ENCODE measurements at regions not wholly inside any gene's neighbourhood (a gene's known extent, or its start where the extent isn't known, plus 50 kb on each side); places are given as distances from the start of the nearest gene placed in this dataset.
A peak's percentile ranks its signal among the peaks of the same experiment; 100 is the strongest.

DNA sequence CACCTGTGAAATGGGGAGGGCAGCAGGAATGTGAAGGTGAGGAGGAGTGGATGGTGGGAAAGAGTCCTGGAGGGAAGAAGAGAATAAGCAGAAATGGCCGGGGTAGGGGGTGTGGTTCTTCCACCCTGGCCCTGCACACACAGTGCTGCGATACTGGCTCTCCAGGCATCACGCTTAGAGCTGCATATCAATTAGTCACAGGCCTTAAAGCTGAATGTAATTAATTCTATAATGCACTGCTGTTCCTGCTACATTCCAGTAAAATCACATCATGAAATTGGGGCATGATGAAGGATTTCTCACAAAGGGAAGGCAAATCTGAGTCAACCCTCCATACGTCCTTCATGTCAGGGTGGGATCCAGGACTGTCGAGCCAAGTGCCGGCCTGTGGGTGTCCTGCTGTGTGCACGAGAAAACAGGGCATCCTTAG is 566.1 kb downstream of the BCL11B start:
- H3K9me3 ChIP-seq (ENCODE audit: control insufficient read depth in 2 of 2, insufficient read depth in 1 of 2, low read length in 1 of 2), result no peaks in the 10 kb centered on the region
- H3K27ac ChIP-seq (ENCODE audit: low read depth in 1 of 2, low read length in 1 of 2), result no peak overlapping the region
- WGBS, result 82% methylated on average over 7 of the region's 7 CpGs
- H3K36me3 ChIP-seq (ENCODE audit: control insufficient read depth in 2 of 2, insufficient read depth in 2 of 2, low read length in 1 of 2), result no peaks in the 10 kb centered on the region
- DNase-seq (ENCODE audit: low read depth in 6 of 9, low spot score in 9 of 9), result no peak
- no peak overlapping the region for H3K4me3 ChIP-seq (ENCODE audit: low read length in 2 of 2)
- no peaks in the 10 kb centered on the region for H3K27me3 ChIP-seq (ENCODE audit: control insufficient read depth in 2 of 2, insufficient read depth in 1 of 2, low read length in 1 of 2)
- H3K4me1 ChIP-seq (ENCODE audit: control insufficient read depth in 2 of 2, insufficient read depth in 2 of 2, low read length in 2 of 2), result peaks cover 3 to 19% of the 10 kb centered on the region in 2 donors

DNA sequence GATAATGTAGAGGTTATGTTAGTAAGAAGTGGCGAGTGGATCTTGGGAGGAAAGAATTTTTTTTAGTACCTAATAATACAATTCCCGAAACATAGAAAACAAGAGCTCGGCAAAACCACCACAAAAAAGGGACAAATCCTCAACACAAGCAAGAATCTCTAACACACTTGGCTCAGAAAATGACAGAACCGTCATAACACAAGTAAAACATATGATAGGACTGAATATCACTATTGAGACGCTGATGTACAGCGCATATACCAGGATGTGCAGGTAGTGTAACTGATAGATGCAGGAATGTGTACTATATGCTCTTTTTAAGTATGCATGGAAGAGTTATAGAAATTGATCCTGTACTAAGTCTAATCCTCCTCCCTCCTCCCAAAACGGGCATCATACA is 564.5 kb downstream of the BCL11B start:
- Histone ChIP-seq H3K4me3 (ENCODE audit: low read length in 2 of 2) (no peak overlapping the region), H3K27me3 (ENCODE audit: control insufficient read depth in 2 of 2, insufficient read depth in 1 of 2, low read length in 1 of 2) (no peaks in the 10 kb centered on the region), H3K27ac (ENCODE audit: low read depth in 1 of 2, low read length in 1 of 2) (no peak overlapping the region), H3K36me3 (ENCODE audit: control insufficient read depth in 2 of 2, insufficient read depth in 2 of 2, low read length in 1 of 2) (no peaks in the 10 kb centered on the region), H3K4me1 (ENCODE audit: control insufficient read depth in 2 of 2, insufficient read depth in 2 of 2, low read length in 2 of 2) (peaks cover 3 to 26% of the 10 kb centered on the region in 2 donors), H3K9me3 (ENCODE audit: control insufficient read depth in 2 of 2, insufficient read depth in 1 of 2, low read length in 1 of 2) (no peaks in the 10 kb centered on the region)
- 96% methylated on average over 7 of the region's 7 CpGs for WGBS
- no peak for DNase-seq (ENCODE audit: low read depth in 6 of 9, low spot score in 9 of 9)

DNA sequence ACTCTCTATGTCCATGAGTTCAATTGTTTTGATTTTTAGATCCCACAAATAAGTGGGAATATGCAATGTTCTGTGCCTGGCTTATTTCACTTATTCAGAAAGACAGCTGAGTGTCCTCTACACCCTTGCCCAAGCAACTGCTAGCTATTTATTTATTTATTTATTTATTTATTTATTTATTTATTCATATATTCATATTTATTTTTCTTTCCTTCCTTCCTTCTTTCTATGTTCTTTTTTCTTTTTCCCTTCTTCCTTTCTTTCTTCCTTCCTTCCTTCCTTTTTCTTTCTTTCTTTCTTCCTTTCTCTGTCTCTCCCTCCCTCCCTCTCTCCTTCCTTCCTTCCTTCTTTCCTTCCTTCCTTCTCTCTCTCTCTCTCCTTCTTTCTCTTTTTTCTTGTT is 563.4 kb downstream of the BCL11B start:
- no peaks in the 10 kb centered on the region for H3K27me3 ChIP-seq (ENCODE audit: control insufficient read depth in 2 of 2, insufficient read depth in 1 of 2, low read length in 1 of 2)
- H3K4me3 ChIP-seq (ENCODE audit: low read length in 2 of 2), result no peak overlapping the region
- H3K36me3 ChIP-seq (ENCODE audit: control insufficient read depth in 2 of 2, insufficient read depth in 2 of 2, low read length in 1 of 2), result no peaks in the 10 kb centered on the region
- H3K4me1 ChIP-seq (ENCODE audit: control insufficient read depth in 2 of 2, insufficient read depth in 2 of 2, low read length in 2 of 2), result peaks cover 3 to 23% of the 10 kb centered on the region in 2 donors
- H3K27ac ChIP-seq (ENCODE audit: low read depth in 1 of 2, low read length in 1 of 2), result no peak overlapping the region
- H3K9me3 ChIP-seq (ENCODE audit: control insufficient read depth in 2 of 2, insufficient read depth in 1 of 2, low read length in 1 of 2), result no peaks in the 10 kb centered on the region
- DNase-seq (ENCODE audit: low read depth in 6 of 9, low spot score in 9 of 9), result no peak

DNA sequence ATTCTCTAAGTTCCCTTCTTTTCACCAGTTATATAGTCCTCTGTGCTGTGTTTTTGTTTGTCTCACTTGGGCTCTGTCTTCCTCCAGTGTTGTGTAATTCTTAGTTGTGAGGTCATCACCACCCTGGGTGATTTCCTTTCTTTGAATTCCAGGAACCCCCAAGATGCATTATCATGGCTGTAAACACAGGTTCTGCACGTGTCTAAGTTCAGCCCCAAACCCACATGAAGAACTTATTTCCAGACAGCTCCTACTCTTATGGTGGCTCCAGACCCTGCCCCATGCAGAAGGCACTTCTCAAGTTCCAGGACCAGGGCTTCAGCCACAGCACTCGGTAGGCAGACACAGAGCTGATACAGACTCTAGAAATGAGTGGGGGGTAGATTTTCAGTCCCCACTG is 560.5 kb downstream of the BCL11B start:
- 39% methylated on average over 2 of the region's 2 CpGs for WGBS
- peak overlapping the region in 1 of 2 donors; percentile 7 for H3K27ac ChIP-seq (ENCODE audit: low read depth in 1 of 2, low read length in 1 of 2)
- H3K36me3 ChIP-seq (ENCODE audit: control insufficient read depth in 2 of 2, insufficient read depth in 2 of 2, low read length in 1 of 2), result no peaks in the 10 kb centered on the region
- H3K27me3 ChIP-seq (ENCODE audit: control insufficient read depth in 2 of 2, insufficient read depth in 1 of 2, low read length in 1 of 2), result no peaks in the 10 kb centered on the region
- peaks cover 15 to 29% of the 10 kb centered on the region in 2 donors for H3K4me1 ChIP-seq (ENCODE audit: control insufficient read depth in 2 of 2, insufficient read depth in 2 of 2, low read length in 2 of 2)
- no peaks in the 10 kb centered on the region for H3K9me3 ChIP-seq (ENCODE audit: control insufficient read depth in 2 of 2, insufficient read depth in 1 of 2, low read length in 1 of 2)
- H3K4me3 ChIP-seq (ENCODE audit: low read length in 2 of 2), result no peak overlapping the region
- peak in 1 of 9 donors; percentile 52 for DNase-seq (ENCODE audit: low read depth in 6 of 9, low spot score in 9 of 9)

DNA sequence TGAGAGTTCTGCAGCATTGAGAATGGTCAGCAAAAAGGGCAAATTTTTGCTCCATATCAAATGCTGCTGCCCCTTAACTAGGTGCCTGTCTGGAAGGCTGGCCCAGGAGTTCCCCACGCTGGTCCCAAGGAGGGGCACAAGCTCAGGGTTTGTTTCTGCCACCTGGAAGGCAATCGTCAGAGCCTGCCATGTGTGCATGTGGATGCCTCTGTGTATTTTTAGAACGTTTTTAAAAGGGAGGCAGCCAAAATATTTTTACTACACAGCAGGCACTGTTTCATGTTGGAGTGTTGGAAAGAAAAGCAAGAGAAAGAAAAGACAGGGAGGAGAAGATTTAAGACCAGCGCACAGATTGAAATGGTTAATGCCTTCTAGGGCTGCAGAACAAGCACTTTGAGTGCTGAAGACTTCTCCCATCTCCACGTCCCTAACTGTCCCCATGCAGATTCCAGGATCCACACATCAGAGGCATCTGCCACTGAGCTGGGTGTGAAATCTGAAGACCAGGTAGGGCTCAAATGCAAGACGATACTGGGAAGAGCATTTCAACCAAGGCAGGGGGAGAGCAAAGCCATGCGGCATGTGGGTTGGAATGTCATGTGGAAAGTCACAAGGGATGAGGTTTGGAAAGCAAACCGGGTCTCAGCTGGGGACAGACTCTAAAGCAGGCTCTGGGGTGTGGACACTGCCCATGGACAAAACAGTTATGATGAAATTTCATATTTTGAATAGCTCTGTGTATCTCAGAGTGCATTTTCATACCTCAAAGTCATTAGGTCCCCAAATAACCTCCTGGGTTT is 557.2 kb downstream of the BCL11B start:
- Histone ChIP-seq H3K9me3 (ENCODE audit: control insufficient read depth in 2 of 2, insufficient read depth in 1 of 2, low read length in 1 of 2) (no peaks in the 10 kb centered on the region), H3K27ac (ENCODE audit: low read depth in 1 of 2, low read length in 1 of 2) (no peak overlapping the region), H3K4me1 (ENCODE audit: control insufficient read depth in 2 of 2, insufficient read depth in 2 of 2, low read length in 2 of 2) (peaks cover 20 to 41% of the 10 kb centered on the region in 2 donors), H3K36me3 (ENCODE audit: control insufficient read depth in 2 of 2, insufficient read depth in 2 of 2, low read length in 1 of 2) (no peaks in the 10 kb centered on the region), H3K4me3 (ENCODE audit: low read length in 2 of 2) (no peak overlapping the region), H3K27me3 (ENCODE audit: control insufficient read depth in 2 of 2, insufficient read depth in 1 of 2, low read length in 1 of 2) (no peaks in the 10 kb centered on the region)
- 55% methylated on average over 8 of the region's 8 CpGs for WGBS
- DNase-seq (ENCODE audit: low read depth in 6 of 9, low spot score in 9 of 9), result peak in 2 of 9 donors; percentile 33 to 57

DNA sequence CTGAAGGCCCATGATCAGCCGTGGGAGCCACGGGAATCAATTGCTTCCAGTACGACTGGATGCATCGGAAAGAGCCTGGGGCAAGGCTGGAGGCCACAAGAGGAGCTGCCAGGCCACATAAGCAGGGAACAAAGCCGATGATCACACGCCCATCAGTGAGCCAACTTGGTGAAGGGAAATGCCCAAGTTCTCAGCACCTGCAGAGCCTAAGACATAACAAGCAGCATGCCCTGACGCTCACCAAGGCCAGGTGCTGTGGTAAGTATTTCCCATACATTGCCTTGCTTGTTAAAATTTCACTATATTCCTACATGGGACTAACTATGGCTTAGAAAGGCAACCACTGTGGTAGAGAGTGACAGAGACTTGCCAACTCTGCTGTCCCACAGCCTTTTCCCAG is 555.9 kb downstream of the BCL11B start:
- no peak overlapping the region for H3K4me3 ChIP-seq (ENCODE audit: low read length in 2 of 2)
- DNase-seq (ENCODE audit: low read depth in 6 of 9, low spot score in 9 of 9), result peak in 6 of 9 donors; percentile 41 to 83 (median 65)
- H3K27me3 ChIP-seq (ENCODE audit: control insufficient read depth in 2 of 2, insufficient read depth in 1 of 2, low read length in 1 of 2), result no peaks in the 10 kb centered on the region
- WGBS, result 50% methylated on average over 7 of the region's 7 CpGs
- no peaks in the 10 kb centered on the region for H3K36me3 ChIP-seq (ENCODE audit: control insufficient read depth in 2 of 2, insufficient read depth in 2 of 2, low read length in 1 of 2)
- H3K9me3 ChIP-seq (ENCODE audit: control insufficient read depth in 2 of 2, insufficient read depth in 1 of 2, low read length in 1 of 2), result no peaks in the 10 kb centered on the region
- H3K4me1 ChIP-seq (ENCODE audit: control insufficient read depth in 2 of 2, insufficient read depth in 2 of 2, low read length in 2 of 2), result peaks cover 20 to 43% of the 10 kb centered on the region in 2 donors
- peak overlapping the region in 1 of 2 donors; percentile 64 for H3K27ac ChIP-seq (ENCODE audit: low read depth in 1 of 2, low read length in 1 of 2)

DNA sequence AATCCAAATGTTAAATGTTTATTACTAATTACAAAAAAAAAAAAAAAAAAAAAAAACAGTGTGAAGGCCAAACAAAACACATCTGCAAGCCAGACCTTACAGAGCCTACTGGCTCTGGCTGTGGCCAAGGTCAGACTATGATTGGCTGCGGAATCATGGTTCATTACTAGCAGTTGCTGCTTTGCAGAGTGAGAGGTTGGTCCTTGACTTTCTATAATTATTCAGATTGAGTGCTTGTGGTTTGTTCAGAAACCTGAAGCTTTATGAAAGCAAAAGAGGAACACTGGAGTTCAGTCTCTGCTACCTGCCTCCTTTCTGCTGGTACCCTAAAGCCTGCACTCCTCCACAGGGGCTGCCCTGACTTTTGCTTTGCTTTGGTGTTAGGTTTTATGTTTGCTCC is 550.9 kb downstream of the BCL11B start:
- Histone ChIP-seq H3K4me3 (ENCODE audit: low read length in 2 of 2) (no peak overlapping the region), H3K27ac (ENCODE audit: low read depth in 1 of 2, low read length in 1 of 2) (no peak overlapping the region), H3K9me3 (ENCODE audit: control insufficient read depth in 2 of 2, insufficient read depth in 1 of 2, low read length in 1 of 2) (peaks cover 0 to 8% of the 10 kb centered on the region in 2 donors), H3K27me3 (ENCODE audit: control insufficient read depth in 2 of 2, insufficient read depth in 1 of 2, low read length in 1 of 2) (no peaks in the 10 kb centered on the region), H3K36me3 (ENCODE audit: control insufficient read depth in 2 of 2, insufficient read depth in 2 of 2, low read length in 1 of 2) (no peaks in the 10 kb centered on the region), H3K4me1 (ENCODE audit: control insufficient read depth in 2 of 2, insufficient read depth in 2 of 2, low read length in 2 of 2) (peaks cover 8 to 20% of the 10 kb centered on the region in 2 donors)
- WGBS, result 100% methylated on average over 1 of the region's 1 CpG
- no peak for DNase-seq (ENCODE audit: low read depth in 6 of 9, low spot score in 9 of 9)

DNA sequence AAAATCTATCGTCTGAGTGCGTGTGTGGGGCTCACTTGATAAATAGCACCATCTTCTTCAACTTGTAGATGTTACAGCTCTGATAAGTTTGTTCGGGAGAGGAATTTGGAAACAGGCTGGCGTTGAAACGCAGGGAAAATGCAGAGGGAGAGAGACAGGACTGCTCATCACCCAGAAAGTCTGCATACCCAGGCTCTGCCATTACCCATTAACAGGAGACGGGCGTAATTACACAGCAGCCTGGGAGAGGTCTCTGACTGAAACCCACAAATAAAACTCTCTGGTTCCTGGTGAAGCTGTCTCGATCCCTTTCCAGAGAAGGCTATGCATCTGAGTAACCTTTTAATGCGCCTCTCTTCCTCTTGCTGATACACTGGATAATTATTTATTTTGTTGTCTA is 547.3 kb downstream of the BCL11B start:
- no peak for DNase-seq (ENCODE audit: low read depth in 6 of 9, low spot score in 9 of 9)
- WGBS, result 88% methylated on average over 9 of the region's 9 CpGs
- Histone ChIP-seq H3K36me3 (ENCODE audit: control insufficient read depth in 2 of 2, insufficient read depth in 2 of 2, low read length in 1 of 2) (no peaks in the 10 kb centered on the region), H3K4me3 (ENCODE audit: low read length in 2 of 2) (no peak overlapping the region), H3K4me1 (ENCODE audit: control insufficient read depth in 2 of 2, insufficient read depth in 2 of 2, low read length in 2 of 2) (peaks cover 0 to 4% of the 10 kb centered on the region in 2 donors), H3K27me3 (ENCODE audit: control insufficient read depth in 2 of 2, insufficient read depth in 1 of 2, low read length in 1 of 2) (no peaks in the 10 kb centered on the region), H3K27ac (ENCODE audit: low read depth in 1 of 2, low read length in 1 of 2) (no peak overlapping the region), H3K9me3 (ENCODE audit: control insufficient read depth in 2 of 2, insufficient read depth in 1 of 2, low read length in 1 of 2) (peaks cover 0 to 11% of the 10 kb centered on the region in 2 donors)

DNA sequence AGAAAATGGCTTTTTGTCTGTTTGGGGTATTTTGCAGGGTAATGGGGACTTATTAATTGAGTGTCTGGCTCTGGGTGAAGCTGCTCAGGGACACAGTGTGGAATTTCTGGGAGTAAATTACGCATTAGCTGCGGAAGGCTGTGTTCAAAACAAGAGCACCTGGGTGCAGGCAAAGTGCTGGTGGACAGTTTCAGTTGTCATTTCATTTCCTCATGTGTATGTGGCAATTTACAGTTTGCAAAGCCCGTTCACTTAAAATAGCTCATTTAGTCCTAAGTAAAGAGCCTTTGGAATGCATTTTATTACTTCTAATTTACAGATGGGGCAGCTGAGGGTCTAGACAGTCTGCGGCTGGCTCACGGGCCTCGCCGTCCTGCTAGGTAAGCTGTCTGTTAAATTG is 546.8 kb downstream of the BCL11B start:
- no peak overlapping the region for H3K27ac ChIP-seq (ENCODE audit: low read depth in 1 of 2, low read length in 1 of 2)
- H3K4me1 ChIP-seq (ENCODE audit: control insufficient read depth in 2 of 2, insufficient read depth in 2 of 2, low read length in 2 of 2), result peaks cover 0 to 4% of the 10 kb centered on the region in 2 donors
- WGBS, result 86% methylated on average over 7 of the region's 7 CpGs
- DNase-seq (ENCODE audit: low read depth in 6 of 9, low spot score in 9 of 9), result no peak
- H3K36me3 ChIP-seq (ENCODE audit: control insufficient read depth in 2 of 2, insufficient read depth in 2 of 2, low read length in 1 of 2), result no peaks in the 10 kb centered on the region
- H3K9me3 ChIP-seq (ENCODE audit: control insufficient read depth in 2 of 2, insufficient read depth in 1 of 2, low read length in 1 of 2), result peaks cover 0 to 11% of the 10 kb centered on the region in 2 donors
- H3K27me3 ChIP-seq (ENCODE audit: control insufficient read depth in 2 of 2, insufficient read depth in 1 of 2, low read length in 1 of 2), result no peaks in the 10 kb centered on the region
- no peak overlapping the region for H3K4me3 ChIP-seq (ENCODE audit: low read length in 2 of 2)
